LoVo (cell line): ENCODE measurements at regions not wholly inside any gene's neighbourhood (a gene's known extent, or its start where the extent isn't known, plus 50 kb on each side); places are given as distances from the start of the nearest gene placed in this dataset.
A peak's percentile ranks its signal among the peaks of the same experiment; 100 is the strongest.
"Not testable (repeated sequence)": the region's sequence is repeated elsewhere in the genome, so short reads cannot be mapped to it uniquely, and the experiment has no call there.

Source experiments
- DNase-seq: peaks from one replicate; pipeline ENCODE4 v3.0.0-alpha.2; 2016; ENCODE audit warnings: low spot score

- DNase-seq, result not testable (repeated sequence)
These were observed 83.2 kb upstream of the ARID5B start for GRCh38 chr10:61818251-61818650.

- no peak for DNase-seq
These were observed 82.3 kb upstream of the ARID5B start for GRCh38 chr10:61819208-61819607.

- no peak for DNase-seq
These were observed 80.3 kb upstream of the ARID5B start for GRCh38 chr10:61821153-61821552.

- DNase-seq, result no peak
These were observed 79.8 kb upstream of the ARID5B start for GRCh38 chr10:61821693-61822092.

GRCh38 chr10:61822096-61822495, 79.4 kb upstream of the ARID5B start:
- no peak for DNase-seq

- DNase-seq, result no peak
These were observed 78.7 kb upstream of the ARID5B start for GRCh38 chr10:61822781-61823230.

- no peak for DNase-seq
These were observed 76.5 kb upstream of the ARID5B start for GRCh38 chr10:61825001-61825400.

- no peak for DNase-seq
These were observed 75.9 kb upstream of the ARID5B start for GRCh38 chr10:61825628-61826027.

GRCh38 chr10:61828034-61828433, 73.5 kb upstream of the ARID5B start:
- no peak for DNase-seq

- no peak for DNase-seq
These were observed 72.7 kb upstream of the ARID5B start for GRCh38 chr10:61828788-61829187.

- DNase-seq, result no peak
These were observed 71.2 kb upstream of the ARID5B start for GRCh38 chr10:61830072-61830845.

- no peak for DNase-seq
These were observed 70.6 kb upstream of the ARID5B start for GRCh38 chr10:61830846-61831273.

- no peak for DNase-seq
These were observed 68.5 kb upstream of the ARID5B start for GRCh38 chr10:61832866-61833481.

GRCh38 chr10:61834519-61834918, 67.0 kb upstream of the ARID5B start:
- DNase-seq, result no peak

GRCh38 chr10:61835069-61835945, 66.2 kb upstream of the ARID5B start:
- DNase-seq, result peak; percentile 63

GRCh38 chr10:61835946-61836887, 65.3 kb upstream of the ARID5B start:
- peak; percentile 61 for DNase-seq

- peak; percentile 88 for DNase-seq
These were observed 64.4 kb upstream of the ARID5B start for GRCh38 chr10:61836888-61837754.

GRCh38 chr10:61837755-61838171, 63.7 kb upstream of the ARID5B start:
- no peak for DNase-seq

GRCh38 chr10:61839916-61840315, 61.6 kb upstream of the ARID5B start:
- no peak for DNase-seq

- DNase-seq, result no peak
These were observed 61.1 kb upstream of the ARID5B start for GRCh38 chr10:61840403-61840802.
